ENCODE measurements at regions not wholly inside any gene's neighbourhood (a gene's known extent, or its start where the extent isn't known, plus 50 kb on each side); places are given as distances from the start of the nearest gene placed in this dataset.

DNA sequence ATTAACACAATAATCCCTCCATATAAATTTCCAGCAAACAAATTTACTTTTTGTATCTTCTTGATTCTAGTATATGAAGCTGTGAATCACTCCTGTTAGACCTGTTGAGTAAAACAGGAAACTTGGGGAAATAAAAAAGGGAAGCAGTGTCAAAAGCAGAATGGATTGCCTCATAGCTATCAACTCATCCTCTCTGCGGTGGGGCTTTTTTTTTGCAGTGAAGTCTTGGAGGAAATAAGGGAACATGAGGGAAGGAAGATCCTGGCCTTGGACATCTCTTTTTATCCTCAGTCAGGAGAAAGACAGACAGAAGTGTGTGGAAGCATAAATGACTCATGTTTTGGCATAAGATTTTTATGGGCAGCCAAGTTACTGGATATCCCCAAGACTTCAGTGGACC, 332.5 kb downstream of the TFAP2A start:
- no peak for TF ChIP-seq POLR2AphosphoS5 (IDR thresholded peaks at IDR 0.05; ENCODE audit: low read depth, low read length)
- no peak for TF ChIP-seq SIN3A (IDR thresholded peaks at IDR 0.05; ENCODE audit: borderline replicate concordance, insufficient read depth, low read length)

Data from PFSK-1 (cell line).